H9 (cell line): ENCODE measurements at regions not wholly inside any gene's neighbourhood (a gene's known extent, or its start where the extent isn't known, plus 50 kb on each side); places are given as distances from the start of the nearest gene placed in this dataset.

ENCODE experiments used
- DNase-seq: peaks from one replicate; pipeline ENCODE4 v3.0.0-alpha.2; 2017
- H2AFZ ChIP-seq: one replicate; pipeline ENCODE4 v1.6.1; 2013; ENCODE audit warnings: mild to moderate bottlenecking, low read length, control low read depth, moderate library complexity
- H2AK5ac ChIP-seq: 2 replicates; pipeline ENCODE4 v1.6.1; 2013; ENCODE audit warnings: low read length, control low read depth, mixed read lengths; ENCODE audit not compliant: insufficient read length
- H2BK120ac ChIP-seq: one replicate; pipeline ENCODE4 v1.6.1; 2013; ENCODE audit warnings: low read depth, mild to moderate bottlenecking, low read length, control low read depth, inconsistent platforms; ENCODE audit not compliant: poor library complexity, severe bottlenecking
- H2BK12ac ChIP-seq: 2 replicates; pipeline ENCODE4 v1.6.1; 2013; ENCODE audit warnings: low read length, control low read depth, mixed read lengths, low read depth; ENCODE audit not compliant: insufficient read length
- H2BK15ac ChIP-seq: 2 replicates; pipeline ENCODE4 v1.6.1; 2013; ENCODE audit warnings: low read depth, low read length, control low read depth
- H2BK20ac ChIP-seq: one replicate; pipeline ENCODE4 v1.6.1; 2013; ENCODE audit warnings: low read depth, mild to moderate bottlenecking, low read length, control low read depth, inconsistent platforms; ENCODE audit not compliant: poor library complexity, severe bottlenecking
- H2BK5ac ChIP-seq: 2 replicates; pipeline ENCODE4 v1.6.1; 2013; ENCODE audit warnings: low read length, control low read depth, mixed read lengths; ENCODE audit not compliant: insufficient read length
- H3K14ac ChIP-seq: 2 replicates; pipeline ENCODE4 v1.6.1; 2013; ENCODE audit warnings: low read length, control low read depth; ENCODE audit not compliant: insufficient read depth
- H3K18ac ChIP-seq: 2 replicates; pipeline ENCODE4 v1.6.1; 2013; ENCODE audit warnings: low read depth, mild to moderate bottlenecking, mixed read lengths, low read length, control low read depth; ENCODE audit not compliant: insufficient read length
- H3K23ac ChIP-seq: 2 replicates; pipeline ENCODE4 v1.6.1; 2013; ENCODE audit warnings: low read length, control low read depth, mixed read lengths, low read depth; ENCODE audit not compliant: insufficient read length
- H3K23me2 ChIP-seq: 2 replicates; pipeline ENCODE4 v1.6.1; 2013; ENCODE audit warnings: low read depth, mild to moderate bottlenecking, mixed read lengths, low read length, control low read depth; ENCODE audit not compliant: insufficient read length, poor library complexity, severe bottlenecking
- H3K27ac ChIP-seq: 2 replicates; pipeline ENCODE4 v1.5.1; 2013; ENCODE audit warnings: low read length, control low read depth, mixed read lengths, low read depth; ENCODE audit not compliant: insufficient read length
- H3K27me3 ChIP-seq: 2 replicates; pipeline ENCODE4 v1.6.1; 2013; ENCODE audit warnings: low read length, control low read depth, inconsistent platforms; ENCODE audit not compliant: insufficient read depth
- H3K4ac ChIP-seq: 2 replicates; pipeline ENCODE4 v1.6.1; 2013; ENCODE audit warnings: low read depth, mild to moderate bottlenecking, control low read depth, inconsistent platforms, low read length, moderate library complexity
- H3K4me1 ChIP-seq: 2 replicates; pipeline ENCODE4 v1.6.1; 2013; ENCODE audit warnings: low read length, control low read depth, inconsistent platforms; ENCODE audit not compliant: insufficient read depth
- H3K4me2 ChIP-seq: 2 replicates; pipeline ENCODE4 v1.6.1; 2013; ENCODE audit warnings: low read length, control low read depth, mixed read lengths; ENCODE audit not compliant: insufficient read length, insufficient read depth
- H3K56ac ChIP-seq: 2 replicates; pipeline ENCODE4 v1.6.1; 2013; ENCODE audit warnings: low read depth, mild to moderate bottlenecking, mixed read lengths, low read length, control low read depth; ENCODE audit not compliant: insufficient read length
- H3K79me1 ChIP-seq: 2 replicates; pipeline ENCODE4 v1.6.1; 2013; ENCODE audit warnings: low read depth, mild to moderate bottlenecking, moderate library complexity, low read length, control low read depth, inconsistent platforms; ENCODE audit not compliant: insufficient read depth, poor library complexity, severe bottlenecking
- H3K79me2 ChIP-seq: 2 replicates; pipeline ENCODE4 v1.6.1; 2013; ENCODE audit warnings: low read length, control low read depth, inconsistent platforms; ENCODE audit not compliant: insufficient read depth
- H3K9ac ChIP-seq: 2 replicates; pipeline ENCODE4 v1.6.1; 2013; ENCODE audit warnings: low read length, control low read depth, mixed read lengths; ENCODE audit not compliant: insufficient read length; ENCODE audit errors: extremely low read depth
- H3K9me3 ChIP-seq: one replicate; pipeline ENCODE4 v1.6.1; 2013; ENCODE audit warnings: low read depth, low read length, inconsistent platforms; ENCODE audit not compliant: control insufficient read depth
- H3T11ph ChIP-seq: one replicate; pipeline ENCODE4 v1.6.1; 2013; ENCODE audit warnings: mild to moderate bottlenecking, low read length, control low read depth, inconsistent platforms
- H4K20me1 ChIP-seq: one replicate; pipeline ENCODE4 v1.6.1; 2013; ENCODE audit not compliant: control insufficient read depth, insufficient read length, insufficient read depth
- H4K5ac ChIP-seq: 2 replicates; pipeline ENCODE4 v1.6.1; 2013; ENCODE audit warnings: low read depth, mild to moderate bottlenecking, mixed read lengths, low read length, control low read depth; ENCODE audit not compliant: insufficient read length
- H4K8ac ChIP-seq: replicated peaks from 2 replicates; pipeline ENCODE4 v1.6.1; 2013; ENCODE audit warnings: low read length, control low read depth, mixed read lengths, low read depth; ENCODE audit not compliant: insufficient read length
- H4K91ac ChIP-seq: 2 replicates; pipeline ENCODE4 v1.6.1; 2013; ENCODE audit warnings: low read depth, mild to moderate bottlenecking, moderate library complexity, mixed read lengths, low read length, control low read depth; ENCODE audit not compliant: insufficient read length
- H3K27ac Mint-ChIP-seq, 3 experiments: 2 replicates in 2 of 3; 3 replicates in 1 of 3; pipeline ENCODE4 v1.8.0; 2020 to 2021; ENCODE audit warnings: mixed read lengths in 3 of 3, mild to moderate bottlenecking in 1 of 3, moderate library complexity in 1 of 3
- H3K27me3 Mint-ChIP-seq: 2 replicates; pipeline ENCODE4 v1.8.0; 2021; ENCODE audit warnings: low read depth, mild to moderate bottlenecking, moderate library complexity, mixed read lengths
- H3K36me3 Mint-ChIP-seq, 3 experiments: 2 replicates in 2 of 3; 3 replicates in 1 of 3; pipeline ENCODE4 v1.8.0; 2020 to 2021; ENCODE audit warnings: low read depth in 3 of 3, mixed read lengths in 3 of 3; ENCODE audit not compliant: insufficient read depth in 1 of 3
- H3K4me1 Mint-ChIP-seq, 2 experiments: 2 replicates each; pipeline ENCODE4 v1.8.0; 2020; ENCODE audit warnings: mixed read lengths in 2 of 2
- H3K4me3 Mint-ChIP-seq, 2 experiments: 2 replicates in 1 of 2; 3 replicates in 1 of 2; pipeline ENCODE4 v1.8.0; 2020 to 2021; ENCODE audit warnings: mild to moderate bottlenecking in 2 of 2, mixed read lengths in 2 of 2, moderate library complexity in 1 of 2
- H3K9me3 Mint-ChIP-seq, 2 experiments: 2 replicates in 1 of 2; 3 replicates in 1 of 2; pipeline ENCODE4 v1.8.0; 2020; ENCODE audit warnings: mild to moderate bottlenecking in 2 of 2, mixed read lengths in 2 of 2, moderate library complexity in 1 of 2
- whole genome bisulfite sequencing: extraction: QIAGEN DNeasy Blood & Tissue Kit; methylation state at CpG from one replicate; pipeline ENCODE4 v1.1.7; 2013; ENCODE audit warnings: missing lambda C conversion rate, low lambda C conversion rate, mixed read lengths; ENCODE audit not compliant: insufficient read length; ENCODE audit errors: extremely low coverage; 5-methylcytosine and 5-hydroxymethylcytosine counted together
- TF ChIP-seq, protein P1 (sequence below): fragments of 200-600 bp; sonication (generic); conservative IDR thresholded peaks from 3 replicates; pipeline ENCODE4 v1.8.0; 2021; ENCODE audit warnings: antibody characterized with exemption, mild to moderate bottlenecking

GRCh38 chr3:174716956-174717505, 142.1 kb upstream of the NAALADL2 start:
- Histone ChIP-seq H2AK5ac (no peak overlapping the region), H4K5ac (no peak overlapping the region), H4K8ac (no peak overlapping the region), H2BK5ac (no peak overlapping the region), H3K27ac (no peak overlapping the region), H2BK15ac (no peak overlapping the region), H2AFZ (no peak overlapping the region), H3K27me3 (no peaks in the 10 kb centered on the region), H3K4me1 (no peaks in the 10 kb centered on the region), H3K4me2 (no peak overlapping the region), H2BK120ac (no peak overlapping the region), H3K9ac (no peak overlapping the region), H3K4ac (no peak overlapping the region), H3K14ac (no peak overlapping the region), H3K23me2 (no peaks in the 10 kb centered on the region), H3K23ac (no peak overlapping the region), H3K56ac (no peak overlapping the region), H4K91ac (no peak overlapping the region), H2BK20ac (no peak overlapping the region), H3K18ac (no peak overlapping the region), H3K9me3 (no peaks in the 10 kb centered on the region), H3T11ph (no peak overlapping the region), H3K79me1 (no peaks in the 10 kb centered on the region), H4K20me1 (no peaks in the 10 kb centered on the region), H3K79me2 (no peaks in the 10 kb centered on the region), H2BK12ac (no peak overlapping the region)
- DNase-seq = no peak
- no CpG with 5 or more reads among the region's 2 CpGs for WGBS
- Mint-ChIP-seq H3K9me3 (peaks cover 9 to 10% of the 10 kb centered on the region in 2 experiments; a peak in 3 of 5 replicates), H3K36me3 (peaks cover 0 to 6% (median 2%) of the 10 kb centered on the region in 3 experiments; a peak in 1 of 7 replicates), H3K4me3 (no peak overlapping the region), H3K27me3 (no peaks in the 10 kb centered on the region), H3K4me1 (no peaks in the 10 kb centered on the region; a peak in 1 of 4 replicates), H3K27ac (no peak overlapping the region)
- TF ChIP-seq, protein P1, sequence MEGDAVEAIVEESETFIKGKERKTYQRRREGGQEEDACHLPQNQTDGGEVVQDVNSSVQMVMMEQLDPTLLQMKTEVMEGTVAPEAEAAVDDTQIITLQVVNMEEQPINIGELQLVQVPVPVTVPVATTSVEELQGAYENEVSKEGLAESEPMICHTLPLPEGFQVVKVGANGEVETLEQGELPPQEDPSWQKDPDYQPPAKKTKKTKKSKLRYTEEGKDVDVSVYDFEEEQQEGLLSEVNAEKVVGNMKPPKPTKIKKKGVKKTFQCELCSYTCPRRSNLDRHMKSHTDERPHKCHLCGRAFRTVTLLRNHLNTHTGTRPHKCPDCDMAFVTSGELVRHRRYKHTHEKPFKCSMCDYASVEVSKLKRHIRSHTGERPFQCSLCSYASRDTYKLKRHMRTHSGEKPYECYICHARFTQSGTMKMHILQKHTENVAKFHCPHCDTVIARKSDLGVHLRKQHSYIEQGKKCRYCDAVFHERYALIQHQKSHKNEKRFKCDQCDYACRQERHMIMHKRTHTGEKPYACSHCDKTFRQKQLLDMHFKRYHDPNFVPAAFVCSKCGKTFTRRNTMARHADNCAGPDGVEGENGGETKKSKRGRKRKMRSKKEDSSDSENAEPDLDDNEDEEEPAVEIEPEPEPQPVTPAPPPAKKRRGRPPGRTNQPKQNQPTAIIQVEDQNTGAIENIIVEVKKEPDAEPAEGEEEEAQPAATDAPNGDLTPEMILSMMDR = no peak
